Liver (tissue), 8 donors: ENCODE measurements at regions not wholly inside any gene's neighbourhood (a gene's known extent, or its start where the extent isn't known, plus 50 kb on each side); places are given as distances from the start of the nearest gene placed in this dataset.

Source experiments
- DNase-seq: peaks from one replicate; pipeline ENCODE4 v3.0.0-alpha.2; 2017; ENCODE audit warnings: low spot score
- H3K27ac ChIP-seq, 2 donors: one replicate each; pipeline ENCODE4 v1.7.0; 2013; ENCODE audit warnings: inconsistent platforms in 2 of 2, low read length in 2 of 2, control low read depth in 1 of 2, low read depth in 1 of 2, mild to moderate bottlenecking in 1 of 2
- H3K27me3 ChIP-seq, 4 donors: one replicate each; pipeline versions ENCODE4 v1.6.1 to v1.7.0; 2013; ENCODE audit warnings: low read length in 3 of 4, inconsistent platforms in 1 of 4, mild to moderate bottlenecking in 1 of 4, moderate library complexity in 1 of 4; ENCODE audit not compliant: control insufficient read depth in 4 of 4, insufficient read depth in 4 of 4
- H3K36me3 ChIP-seq, 4 donors: one replicate each; pipeline versions ENCODE4 v1.6.1 to v1.7.0; 2013; ENCODE audit warnings: low read length in 3 of 4, mild to moderate bottlenecking in 3 of 4, low read depth in 1 of 4, moderate library complexity in 1 of 4; ENCODE audit not compliant: control insufficient read depth in 4 of 4, insufficient read depth in 3 of 4
- H3K4me1 ChIP-seq, 4 donors: one replicate each; pipeline versions ENCODE4 v1.6.1 to v1.7.0; 2013; ENCODE audit warnings: low read length in 3 of 4, mild to moderate bottlenecking in 3 of 4, moderate library complexity in 1 of 4; ENCODE audit not compliant: control insufficient read depth in 4 of 4, insufficient read depth in 4 of 4
- H3K4me3 ChIP-seq, 3 donors: one replicate each; pipeline versions ENCODE4 v1.6.1 to v1.7.0; 2013; ENCODE audit warnings: low read length in 3 of 3, control low read depth in 1 of 3, low read depth in 1 of 3, mild to moderate bottlenecking in 1 of 3
- H3K9ac ChIP-seq, 2 donors: one replicate each; pipeline ENCODE4 v1.7.0; 2013; ENCODE audit warnings: low read length in 2 of 2, mild to moderate bottlenecking in 2 of 2, moderate library complexity in 2 of 2, control low read depth in 1 of 2, low read depth in 1 of 2
- H3K9me3 ChIP-seq, 4 donors: one replicate each; pipeline versions ENCODE4 v1.6.1 to v1.7.0; 2013; ENCODE audit warnings: low read length in 3 of 4; ENCODE audit not compliant: control insufficient read depth in 4 of 4
- CTCF ChIP-seq: fragments of 150-350 bp; IDR thresholded peaks from 2 replicates; pipeline ENCODE4 v1.5.1; 2017; ENCODE audit warnings: improper control_type of control experiment, low read depth, low read length; ENCODE audit not compliant: missing input control
- EGR1 ChIP-seq, 2 donors: IDR thresholded peaks; 2 replicates each; pipeline ENCODE4 v1.6.1; 2016 to 2018; ENCODE audit warnings: antibody characterized with exemption in 2 of 2, low read depth in 2 of 2
- GABPA ChIP-seq, 2 donors: IDR thresholded peaks in 1 of 2; conservative IDR thresholded peaks in 1 of 2; 2 replicates each; pipeline ENCODE4 v1.6.1; 2016; ENCODE audit warnings: antibody characterized with exemption in 2 of 2, mild to moderate bottlenecking in 1 of 2, moderate library complexity in 1 of 2
- HNF4G ChIP-seq: IDR thresholded peaks from 2 replicates; pipeline ENCODE4 v1.6.1; 2016; ENCODE audit warnings: antibody characterized with exemption
- JUND ChIP-seq, 2 donors: IDR thresholded peaks; 2 replicates each; pipeline ENCODE4 v1.6.1; 2016; ENCODE audit warnings: antibody characterized with exemption in 2 of 2
- NR2F2 ChIP-seq: IDR thresholded peaks from 2 replicates; pipeline ENCODE4 v1.6.1; 2016; ENCODE audit warnings: antibody characterized with exemption
- RAD21 ChIP-seq, 2 donors: IDR thresholded peaks; 2 replicates each; pipeline ENCODE4 v1.6.1; 2016; ENCODE audit warnings: antibody characterized with exemption in 2 of 2, mild to moderate bottlenecking in 2 of 2
- REST ChIP-seq: IDR thresholded peaks from 2 replicates; pipeline ENCODE4 v1.6.1; 2016; ENCODE audit warnings: antibody characterized with exemption, mild to moderate bottlenecking
- RXRA ChIP-seq, 2 donors: IDR thresholded peaks; 2 replicates each; pipeline ENCODE4 v1.6.1; 2017 to 2018; ENCODE audit warnings: antibody characterized with exemption in 2 of 2, mild to moderate bottlenecking in 1 of 2
- SP1 ChIP-seq: IDR thresholded peaks from 2 replicates; pipeline ENCODE4 v1.6.1; 2018; ENCODE audit warnings: antibody characterized with exemption, mild to moderate bottlenecking
- ZBTB33 ChIP-seq: IDR thresholded peaks from 2 replicates; pipeline ENCODE4 v1.6.1; 2016; ENCODE audit warnings: antibody characterized with exemption
- WGBS: extraction: QIAGEN DNeasy Blood & Tissue Kit; methylation state at CpG from one replicate; pipeline ENCODE4 v1.1.7; 2013; 5-methylcytosine and 5-hydroxymethylcytosine counted together
- TF ChIP-seq, protein P1 (sequence below): IDR thresholded peaks from 2 replicates; pipeline ENCODE4 v1.6.1; 2016; ENCODE audit warnings: antibody characterized with exemption
- TF ChIP-seq, protein P2 (sequence below): IDR thresholded peaks from 2 replicates; pipeline ENCODE4 v1.6.1; 2016; ENCODE audit warnings: antibody characterized with exemption
- donor health status: healthy.
- donor health status: healthy.
- donor health status: healthy.
- donor health status: healthy.
- donor health status: healthy.

GRCh38 chrX:87098477-87098876 is 419.1 kb upstream of the KLHL4 start:
- Histone ChIP-seq H3K4me1 (no peaks in the 10 kb centered on the region), H3K9me3 (peaks cover 0 to 3% (median 0%) of the 10 kb centered on the region in 4 donors), H3K27me3 (peaks cover 0 to 2% (median 0%) of the 10 kb centered on the region in 4 donors), H3K9ac (no peak overlapping the region), H3K4me3 (no peak overlapping the region), H3K27ac (no peak overlapping the region), H3K36me3 (no peaks in the 10 kb centered on the region)
- DNase-seq, result no peak
- TF ChIP-seq EGR1 (IDR thresholded peaks at IDR 0.05; ENCODE audit: low read depth in 2 of 2) (no peak), HNF4G (no peak), RXRA (IDR thresholded peaks at IDR 0.05) (no peak), NR2F2 (no peak)
- TF ChIP-seq, protein P1, sequence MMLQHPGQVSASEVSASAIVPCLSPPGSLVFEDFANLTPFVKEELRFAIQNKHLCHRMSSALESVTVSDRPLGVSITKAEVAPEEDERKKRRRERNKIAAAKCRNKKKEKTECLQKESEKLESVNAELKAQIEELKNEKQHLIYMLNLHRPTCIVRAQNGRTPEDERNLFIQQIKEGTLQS, result no peak
- 75% methylated on average over 3 of the region's 3 CpGs for WGBS

DNA sequence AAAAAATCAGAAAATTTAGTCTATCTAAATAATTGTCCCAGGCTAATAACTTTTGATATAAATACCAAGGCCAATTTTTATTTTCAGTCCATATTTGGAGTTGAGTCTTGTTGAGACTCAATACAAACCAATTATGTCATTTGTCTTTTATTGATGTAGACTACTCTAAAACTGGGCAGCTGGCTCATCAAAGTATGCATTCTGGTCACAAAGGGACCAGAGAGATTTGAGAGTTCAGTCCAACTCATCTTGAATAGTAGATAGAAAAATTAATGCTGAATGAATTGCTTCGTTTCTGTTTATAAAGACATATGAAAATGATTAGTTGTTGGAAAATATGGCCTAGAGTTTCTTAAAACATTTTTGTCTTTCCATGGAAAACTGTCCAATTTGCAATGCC is 412.5 kb upstream of the KLHL4 start:
- WGBS, result 65% methylated on average over 1 of the region's 1 CpG
- TF ChIP-seq, protein P2, sequence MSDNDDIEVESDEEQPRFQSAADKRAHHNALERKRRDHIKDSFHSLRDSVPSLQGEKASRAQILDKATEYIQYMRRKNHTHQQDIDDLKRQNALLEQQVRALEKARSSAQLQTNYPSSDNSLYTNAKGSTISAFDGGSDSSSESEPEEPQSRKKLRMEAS, result no peak
- no peak for TF ChIP-seq NR2F2
- TF ChIP-seq ZBTB33, result no peak
- TF ChIP-seq RXRA (IDR thresholded peaks at IDR 0.05), result no peak
- no peak for TF ChIP-seq REST
- TF ChIP-seq RAD21 (IDR thresholded peaks at IDR 0.05), result no peak
- no peak for TF ChIP-seq EGR1 (IDR thresholded peaks at IDR 0.05; ENCODE audit: low read depth in 2 of 2)
- TF ChIP-seq SP1, result no peak
- TF ChIP-seq CTCF, result no peak
- TF ChIP-seq JUND (IDR thresholded peaks at IDR 0.05), result no peak
- no peak for TF ChIP-seq GABPA (IDR thresholded peaks at IDR 0.05 in 1 of 2, conservative IDR thresholded peaks at IDR 0.05 in 1 of 2)
- no peak overlapping the region for H3K27ac ChIP-seq

More for the DNA sequence above, 412.5 kb upstream of the KLHL4 start:
- Histone ChIP-seq H3K36me3 (no peaks in the 10 kb centered on the region), H3K4me3 (no peak overlapping the region), H3K9ac (no peak overlapping the region), H3K4me1 (no peaks in the 10 kb centered on the region), H3K27me3 (no peaks in the 10 kb centered on the region), H3K9me3 (peaks cover 0 to 4% (median 1%) of the 10 kb centered on the region in 4 donors)
- no peak for DNase-seq
